Left ventricle myocardium inferior (tissue), 1 donor: ENCODE measurements at regions not wholly inside any gene's neighbourhood (a gene's known extent, or its start where the extent isn't known, plus 50 kb on each side); places are given as distances from the start of the nearest gene placed in this dataset.

Experiments used
- DNase-seq: peaks from one replicate; pipeline ENCODE4 v3.0.0-alpha.2; 2020
- H3K27ac ChIP-seq: fragments of 200-600 bp; replicated peaks from 2 replicates; pipeline ENCODE4 v1.8.0; 2021
- H3K27me3 ChIP-seq: fragments of 200-600 bp; 2 replicates; pipeline ENCODE4 v1.8.0; 2021; ENCODE audit warnings: low read depth
- H3K36me3 ChIP-seq: fragments of 200-600 bp; 2 replicates; pipeline ENCODE4 v1.8.0; 2021
- H3K4me1 ChIP-seq: fragments of 200-600 bp; 2 replicates; pipeline ENCODE4 v1.8.0; 2021
- H3K4me3 ChIP-seq: fragments of 200-600 bp; 2 replicates; pipeline ENCODE4 v1.8.0; 2021; ENCODE audit warnings: mild to moderate bottlenecking, moderate library complexity
- H3K9me3 ChIP-seq: fragments of 200-600 bp; replicated peaks from 2 replicates; pipeline ENCODE4 v1.8.0; 2021
- intact Hi-C: fragments of 100-400 bp; cut with micrococcal nuclease; formaldehyde crosslinking; loops from one replicate; pipeline ENCODE4 v1.11.0; 2022
- TF ChIP-seq, protein P1 (sequence below): fragments of 200-600 bp; IDR thresholded peaks from 2 replicates; pipeline ENCODE4 v1.8.0; 2021; ENCODE audit warnings: antibody characterized with exemption, mild to moderate bottlenecking, borderline replicate concordance
- donor health status: DM: no; HTN: yes; CAD: no; lungs with severe emphysema.

DNA sequence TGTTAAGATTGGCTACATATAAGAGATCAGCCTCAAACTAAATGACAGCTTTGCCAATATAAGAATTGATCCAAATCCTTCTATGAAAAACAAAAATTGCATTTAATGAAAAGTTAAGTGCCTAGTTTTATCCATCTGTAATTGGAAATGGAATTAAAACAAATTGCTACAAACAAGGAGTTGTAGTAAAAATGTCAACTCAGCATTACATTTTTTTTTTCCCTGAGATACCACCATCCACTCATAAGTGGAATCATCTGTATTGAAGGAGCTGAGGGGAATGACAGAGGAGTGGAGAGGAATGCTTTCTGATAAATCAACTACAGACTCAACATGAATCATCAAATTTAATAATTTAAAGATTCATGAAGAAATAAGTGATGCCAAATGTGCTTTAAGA lies 601.8 kb downstream of the TMEM182 start:
- no peaks in the 10 kb centered on the region for H3K4me1 ChIP-seq
- DNase-seq, result no peak
- H3K4me3 ChIP-seq, result no peak overlapping the region
- H3K9me3 ChIP-seq, result peaks cover 19% of the 10 kb centered on the region
- TF ChIP-seq, protein P1, sequence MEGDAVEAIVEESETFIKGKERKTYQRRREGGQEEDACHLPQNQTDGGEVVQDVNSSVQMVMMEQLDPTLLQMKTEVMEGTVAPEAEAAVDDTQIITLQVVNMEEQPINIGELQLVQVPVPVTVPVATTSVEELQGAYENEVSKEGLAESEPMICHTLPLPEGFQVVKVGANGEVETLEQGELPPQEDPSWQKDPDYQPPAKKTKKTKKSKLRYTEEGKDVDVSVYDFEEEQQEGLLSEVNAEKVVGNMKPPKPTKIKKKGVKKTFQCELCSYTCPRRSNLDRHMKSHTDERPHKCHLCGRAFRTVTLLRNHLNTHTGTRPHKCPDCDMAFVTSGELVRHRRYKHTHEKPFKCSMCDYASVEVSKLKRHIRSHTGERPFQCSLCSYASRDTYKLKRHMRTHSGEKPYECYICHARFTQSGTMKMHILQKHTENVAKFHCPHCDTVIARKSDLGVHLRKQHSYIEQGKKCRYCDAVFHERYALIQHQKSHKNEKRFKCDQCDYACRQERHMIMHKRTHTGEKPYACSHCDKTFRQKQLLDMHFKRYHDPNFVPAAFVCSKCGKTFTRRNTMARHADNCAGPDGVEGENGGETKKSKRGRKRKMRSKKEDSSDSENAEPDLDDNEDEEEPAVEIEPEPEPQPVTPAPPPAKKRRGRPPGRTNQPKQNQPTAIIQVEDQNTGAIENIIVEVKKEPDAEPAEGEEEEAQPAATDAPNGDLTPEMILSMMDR, result no peak
- no peaks in the 10 kb centered on the region for H3K36me3 ChIP-seq
- H3K27ac ChIP-seq, result no peak overlapping the region
- no peaks in the 10 kb centered on the region for H3K27me3 ChIP-seq
- intact Hi-C loops, result no loop called here

DNA sequence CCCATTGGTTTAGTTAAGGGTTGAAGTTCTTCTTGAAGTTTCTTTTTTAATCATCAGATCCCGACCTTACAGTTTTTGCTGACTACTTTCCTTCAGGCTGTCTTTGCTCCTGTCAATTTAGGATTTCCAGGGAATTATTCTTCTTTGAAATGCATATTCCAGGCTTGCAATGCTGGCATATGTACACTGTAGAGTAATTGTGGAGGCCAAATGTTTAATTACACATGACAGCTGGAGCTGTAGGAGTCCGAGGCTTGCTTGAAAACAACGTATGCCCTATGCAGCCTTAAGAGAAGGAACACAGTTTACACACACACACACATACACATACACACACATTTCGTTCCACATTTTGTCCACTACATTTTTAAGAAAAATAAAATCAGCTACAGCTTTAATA lies 602.3 kb downstream of the TMEM182 start:
- DNase-seq, result no peak
- TF ChIP-seq, protein P1, result no peak

DNA sequence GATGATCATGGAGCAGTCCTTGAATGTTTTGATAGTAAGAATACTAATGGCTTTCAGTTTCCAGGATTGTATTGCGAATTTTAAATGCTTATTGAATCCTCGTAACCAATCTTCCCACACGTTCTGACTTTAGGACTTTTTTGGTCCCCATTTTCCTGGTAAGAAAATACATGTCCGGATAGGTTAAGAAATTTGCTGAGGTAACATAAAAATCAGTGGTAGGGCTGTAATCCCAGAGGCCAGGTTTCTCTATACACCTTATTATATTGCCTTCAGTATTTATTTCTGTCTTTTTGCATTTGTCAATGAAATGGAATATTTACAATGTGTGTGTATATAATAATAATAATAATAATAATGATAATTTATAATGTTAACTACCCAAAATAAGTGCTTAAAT lies 603.2 kb downstream of the TMEM182 start:
- Histone ChIP-seq H3K27ac (no peak overlapping the region), H3K4me3 (no peak overlapping the region), H3K27me3 (no peaks in the 10 kb centered on the region), H3K4me1 (no peaks in the 10 kb centered on the region), H3K36me3 (no peaks in the 10 kb centered on the region), H3K9me3 (peaks cover 10% of the 10 kb centered on the region)
- TF ChIP-seq, protein P1, result no peak
- intact Hi-C loops, result no loop called here
- no peak for DNase-seq

More for the DNA sequence above, 602.3 kb downstream of the TMEM182 start:
- Histone ChIP-seq H3K9me3 (peaks cover 14% of the 10 kb centered on the region), H3K27me3 (no peaks in the 10 kb centered on the region), H3K4me1 (no peaks in the 10 kb centered on the region), H3K27ac (no peak overlapping the region), H3K36me3 (no peaks in the 10 kb centered on the region), H3K4me3 (no peak overlapping the region)
- intact Hi-C loops, result no loop called here

DNA sequence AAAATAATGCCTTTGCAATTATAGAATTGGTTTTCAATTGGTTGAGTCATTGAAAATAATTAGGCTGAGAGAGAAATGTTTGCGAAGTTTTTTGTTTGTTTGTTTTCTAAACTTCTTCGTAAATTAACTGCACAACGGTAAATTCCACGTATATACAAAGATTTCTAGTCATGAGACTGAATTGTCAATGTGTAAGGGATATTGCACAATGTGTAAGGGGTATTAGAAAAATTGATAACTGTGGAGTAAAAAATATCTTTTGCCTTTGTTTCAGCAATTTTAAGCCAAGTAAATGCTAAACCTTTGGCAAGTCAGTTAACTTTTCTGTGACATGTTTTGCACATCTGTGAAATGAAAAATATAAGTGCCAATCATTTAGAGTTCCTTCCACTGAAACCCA lies 606.0 kb downstream of the TMEM182 start:
- no peaks in the 10 kb centered on the region for H3K9me3 ChIP-seq
- H3K36me3 ChIP-seq, result no peaks in the 10 kb centered on the region
- no peak overlapping the region for H3K4me3 ChIP-seq
- no peaks in the 10 kb centered on the region for H3K27me3 ChIP-seq
- TF ChIP-seq, protein P1, result no peak
- DNase-seq, result no peak
- no peaks in the 10 kb centered on the region for H3K4me1 ChIP-seq
- intact Hi-C loops, result no loop called here
- no peak overlapping the region for H3K27ac ChIP-seq

DNA sequence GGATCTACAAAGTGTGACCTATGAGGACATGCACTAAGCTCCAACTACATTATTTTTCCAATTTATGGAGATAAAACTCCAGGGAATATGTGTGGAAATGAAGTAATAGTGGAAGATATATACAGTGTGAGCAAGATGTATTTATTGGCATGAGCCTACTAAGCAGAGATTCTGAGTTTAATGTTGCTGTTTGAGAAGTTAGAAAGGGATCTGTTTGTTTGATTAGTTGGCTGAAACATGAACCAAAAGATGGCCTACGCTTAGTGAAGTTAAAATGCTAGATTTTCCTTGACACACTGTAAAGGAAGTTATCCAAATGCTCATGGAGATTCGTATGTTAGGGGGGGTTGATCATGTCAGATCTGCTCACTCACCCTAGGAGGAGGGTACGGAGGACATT lies 621.7 kb downstream of the TMEM182 start:
- intact Hi-C loops, result no loop called here
- no peaks in the 10 kb centered on the region for H3K27me3 ChIP-seq

More for the DNA sequence above, 621.7 kb downstream of the TMEM182 start:
- Histone ChIP-seq H3K9me3 (peaks cover 20% of the 10 kb centered on the region), H3K27ac (no peak overlapping the region), H3K4me3 (no peak overlapping the region), H3K4me1 (no peaks in the 10 kb centered on the region), H3K36me3 (no peaks in the 10 kb centered on the region)
- TF ChIP-seq, protein P1, result no peak
- no peak for DNase-seq
